Kidney epithelial cell (primary cell): ENCODE measurements at regions not wholly inside any gene's neighbourhood (a gene's known extent, or its start where the extent isn't known, plus 50 kb on each side); places are given as distances from the start of the nearest gene placed in this dataset.

Source experiments
- DNase-seq: peaks from one replicate; pipeline ENCODE4 v3.0.0-alpha.2; 2010; ENCODE audit warnings: low read depth
- H3K27me3 ChIP-seq: 2 replicates; pipeline ENCODE4 v1.6.0; 2011; ENCODE audit warnings: low read length; ENCODE audit not compliant: control insufficient read depth, insufficient read depth
- H3K36me3 ChIP-seq: 2 replicates; pipeline ENCODE4 v1.5.1; 2011; ENCODE audit warnings: low read length; ENCODE audit not compliant: control insufficient read depth, insufficient read depth
- H3K4me3 ChIP-seq: 2 replicates; pipeline ENCODE4 v1.5.1; 2011; ENCODE audit warnings: low read depth, mild to moderate bottlenecking, control low read depth, low read length
- TF ChIP-seq, protein P1 (sequence below): IDR thresholded peaks from 2 replicates; pipeline ENCODE4 v1.5.1; 2011; ENCODE audit warnings: mild to moderate bottlenecking, moderate library complexity, low read length, control low read depth, inconsistent platforms; ENCODE audit not compliant: insufficient read depth, poor library complexity, severe bottlenecking

- Histone ChIP-seq H3K36me3 (no peaks in the 10 kb centered on the region), H3K4me3 (no peak overlapping the region), H3K27me3 (no peaks in the 10 kb centered on the region)
- no peak for DNase-seq
- TF ChIP-seq, protein P1, sequence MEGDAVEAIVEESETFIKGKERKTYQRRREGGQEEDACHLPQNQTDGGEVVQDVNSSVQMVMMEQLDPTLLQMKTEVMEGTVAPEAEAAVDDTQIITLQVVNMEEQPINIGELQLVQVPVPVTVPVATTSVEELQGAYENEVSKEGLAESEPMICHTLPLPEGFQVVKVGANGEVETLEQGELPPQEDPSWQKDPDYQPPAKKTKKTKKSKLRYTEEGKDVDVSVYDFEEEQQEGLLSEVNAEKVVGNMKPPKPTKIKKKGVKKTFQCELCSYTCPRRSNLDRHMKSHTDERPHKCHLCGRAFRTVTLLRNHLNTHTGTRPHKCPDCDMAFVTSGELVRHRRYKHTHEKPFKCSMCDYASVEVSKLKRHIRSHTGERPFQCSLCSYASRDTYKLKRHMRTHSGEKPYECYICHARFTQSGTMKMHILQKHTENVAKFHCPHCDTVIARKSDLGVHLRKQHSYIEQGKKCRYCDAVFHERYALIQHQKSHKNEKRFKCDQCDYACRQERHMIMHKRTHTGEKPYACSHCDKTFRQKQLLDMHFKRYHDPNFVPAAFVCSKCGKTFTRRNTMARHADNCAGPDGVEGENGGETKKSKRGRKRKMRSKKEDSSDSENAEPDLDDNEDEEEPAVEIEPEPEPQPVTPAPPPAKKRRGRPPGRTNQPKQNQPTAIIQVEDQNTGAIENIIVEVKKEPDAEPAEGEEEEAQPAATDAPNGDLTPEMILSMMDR, result no peak
Measured at GRCh38 chr9:95742821-95743220, 132.7 kb upstream of the ERCC6L2 start.

DNA sequence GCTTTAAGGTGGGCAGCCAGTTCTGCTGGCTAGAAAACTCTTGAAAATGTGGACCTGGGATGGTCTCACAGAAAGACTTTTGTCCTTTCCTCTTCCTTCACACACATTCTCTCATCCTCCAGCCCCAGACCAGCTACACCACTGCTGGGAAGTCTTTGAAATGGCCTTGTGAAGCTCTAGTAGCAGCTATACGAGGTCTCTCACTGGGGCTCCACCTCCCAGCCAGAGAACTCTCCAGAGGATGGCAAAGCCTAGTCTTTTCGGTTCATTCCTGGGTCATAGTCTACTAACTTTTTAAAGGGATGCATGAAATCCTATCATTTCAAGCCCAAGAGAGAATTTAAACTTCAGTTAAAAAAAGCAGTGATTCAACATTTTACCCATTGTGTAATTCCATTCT lies 133.9 kb upstream of the ERCC6L2 start:
- no peaks in the 10 kb centered on the region for H3K27me3 ChIP-seq
- no peaks in the 10 kb centered on the region for H3K36me3 ChIP-seq
- DNase-seq, result no peak
- TF ChIP-seq, protein P1, result no peak
- no peak overlapping the region for H3K4me3 ChIP-seq

DNA sequence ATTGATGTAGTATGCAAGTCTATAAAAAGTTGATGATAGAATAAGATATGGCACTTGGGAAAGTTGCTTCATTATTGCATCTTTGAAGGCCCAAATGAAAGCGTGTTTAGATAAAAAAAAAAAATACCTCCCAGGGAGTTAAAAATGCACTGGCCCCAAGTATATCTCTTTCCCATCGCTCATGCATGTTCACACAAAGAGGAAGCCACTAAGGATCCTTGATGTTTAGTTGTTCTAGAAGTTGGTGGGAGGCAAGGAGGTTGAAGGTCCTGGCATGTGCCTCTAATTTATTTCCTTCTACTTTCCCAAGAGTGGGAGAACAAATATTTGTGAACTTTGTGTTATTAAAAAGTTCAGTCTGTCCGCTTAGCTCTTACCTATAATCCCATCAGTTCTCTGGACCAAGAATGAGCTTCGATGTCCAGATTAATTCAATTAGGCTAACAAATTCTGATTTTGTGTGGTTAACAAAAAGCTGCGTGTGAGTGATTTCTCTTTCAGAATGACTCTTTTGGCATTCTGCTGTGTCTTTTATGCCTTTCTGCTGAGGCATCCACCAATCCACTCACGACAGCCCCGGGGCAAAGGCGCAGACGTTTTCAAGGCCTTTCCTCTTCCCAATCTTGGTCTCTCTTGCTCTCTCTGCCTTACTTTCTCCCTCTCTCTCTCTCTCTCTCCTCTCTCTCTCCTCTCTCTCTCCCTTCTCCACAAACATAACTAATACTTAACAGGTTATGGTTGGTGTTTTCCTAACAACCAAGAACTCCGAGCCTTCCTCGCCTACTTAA lies 135.1 kb upstream of the ERCC6L2 start:
- no peak for DNase-seq
- Histone ChIP-seq H3K27me3 (no peaks in the 10 kb centered on the region), H3K4me3 (no peak overlapping the region), H3K36me3 (no peaks in the 10 kb centered on the region)
- TF ChIP-seq, protein P1, result no peak

DNA sequence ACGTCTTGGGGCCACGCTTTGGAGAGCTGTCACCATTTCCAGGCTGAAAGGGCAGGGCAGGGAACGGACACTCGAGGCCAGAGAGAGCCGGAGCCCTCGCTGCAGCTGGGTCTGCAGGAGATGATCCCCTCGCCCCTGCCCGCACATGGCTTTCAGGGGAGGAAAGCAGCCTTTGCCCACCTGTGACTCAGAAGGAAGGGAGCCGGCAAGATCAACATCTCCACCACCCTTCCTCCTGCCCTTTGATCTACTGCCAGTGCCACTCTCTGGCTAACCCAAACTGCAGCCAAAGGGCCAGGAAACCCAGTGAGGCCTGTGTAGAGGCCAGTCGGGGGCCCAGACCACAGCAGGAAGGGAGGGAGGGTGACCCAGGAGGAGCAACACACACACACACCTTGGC lies 137.1 kb upstream of the ERCC6L2 start:
- DNase-seq, result no peak
- no peaks in the 10 kb centered on the region for H3K27me3 ChIP-seq
- H3K36me3 ChIP-seq, result no peaks in the 10 kb centered on the region
- TF ChIP-seq, protein P1, result no peak
- H3K4me3 ChIP-seq, result no peak overlapping the region

DNA sequence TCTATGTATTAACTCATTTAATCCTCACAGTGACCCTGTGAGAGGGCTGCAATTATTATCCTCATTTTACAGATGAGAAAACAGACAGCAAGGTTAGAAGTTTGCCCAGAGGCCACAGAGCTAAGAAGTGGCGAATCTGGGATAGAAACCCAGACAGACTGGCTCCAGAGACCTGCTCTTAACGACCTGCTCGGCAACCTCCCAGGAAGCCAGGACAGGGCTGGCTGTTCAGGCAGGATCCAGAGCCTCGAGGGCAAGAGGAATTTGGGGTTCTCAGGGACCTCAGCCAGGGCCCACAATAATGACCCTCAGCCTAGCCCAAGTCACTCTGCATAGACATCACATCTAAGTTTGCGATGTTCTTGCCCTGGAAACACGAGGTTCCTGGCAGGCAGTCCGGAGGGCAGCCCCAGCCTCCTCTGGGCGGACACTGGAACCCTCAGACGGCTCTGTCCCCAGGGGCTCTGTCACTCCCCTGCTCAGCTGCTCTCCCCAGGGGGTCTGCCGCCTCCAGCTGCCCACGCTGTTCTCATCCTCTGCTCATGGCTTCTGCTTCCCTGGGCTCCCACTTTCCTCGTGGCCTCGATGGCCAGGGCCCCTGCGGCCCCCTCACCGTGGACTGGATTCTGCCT lies 138.5 kb upstream of the ERCC6L2 start:
- no peak for DNase-seq
- H3K4me3 ChIP-seq, result no peak overlapping the region
- TF ChIP-seq, protein P1, result no peak
- H3K36me3 ChIP-seq, result no peaks in the 10 kb centered on the region
- no peaks in the 10 kb centered on the region for H3K27me3 ChIP-seq
